ENCODE measurements at regions not wholly inside any gene's neighbourhood (a gene's known extent, or its start where the extent isn't known, plus 50 kb on each side); places are given as distances from the start of the nearest gene placed in this dataset.

DNA sequence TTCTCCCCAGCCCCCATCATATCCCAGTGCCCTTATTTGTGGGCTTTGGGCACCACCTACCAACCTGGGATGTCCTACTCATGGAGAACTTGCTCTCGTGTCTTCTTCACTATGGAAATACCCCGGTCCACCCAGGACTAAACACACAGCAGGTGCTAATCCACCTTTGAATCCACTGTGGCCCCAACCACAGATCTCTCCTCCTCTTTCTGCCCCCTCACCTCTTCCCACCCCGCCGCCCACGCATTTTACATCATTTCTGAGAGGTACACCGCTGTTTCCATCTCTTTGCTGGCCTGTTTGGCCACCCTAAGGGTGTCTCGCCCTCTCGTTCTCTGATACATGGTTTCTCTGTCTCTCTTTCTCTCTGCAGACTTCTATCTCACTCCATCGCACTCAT, 82.5 kb upstream of the CTNNBL1 start:
- H3K4me1 ChIP-seq (ENCODE audit: control insufficient read depth in 1 of 2, insufficient read depth in 2 of 2, low read length in 2 of 2): peaks cover 0 to 3% of the 10 kb centered on the region in 2 experiments
- H3K18ac ChIP-seq (ENCODE audit: low read length): no peak overlapping the region
- H2BK12ac ChIP-seq (ENCODE audit: low read length): no peak overlapping the region
- WGBS (ENCODE audit: extremely low coverage, insufficient coverage, insufficient read length): no CpG with 5 or more reads among the region's 9 CpGs
- DNase-seq: no peak
- no peak overlapping the region for H4K91ac ChIP-seq (ENCODE audit: low read depth, low read length)
- H2BK120ac ChIP-seq (ENCODE audit: insufficient read depth, low read length, poor library complexity): no peak overlapping the region
- no peak overlapping the region for H3K27ac ChIP-seq (ENCODE audit: low read depth, low read length)
- no peak overlapping the region for H3K23ac ChIP-seq (ENCODE audit: low read length)
- no peaks in the 10 kb centered on the region for H3K27me3 ChIP-seq (ENCODE audit: insufficient read depth, low read length)
- no peak overlapping the region for H3K4me3 ChIP-seq (ENCODE audit: low read depth, low read length)
- no peaks in the 10 kb centered on the region for H3K79me2 ChIP-seq (ENCODE audit: control insufficient read depth, insufficient read depth, low read length, poor library complexity)
- peaks cover 5% of the 10 kb centered on the region for H3K9me3 ChIP-seq (ENCODE audit: insufficient read depth, low read depth, low read length)
- no peak overlapping the region for H3K4me2 ChIP-seq (ENCODE audit: low read length)
- no peak overlapping the region for H3K9ac ChIP-seq (ENCODE audit: low read length)
- no peak overlapping the region for H4K8ac ChIP-seq (ENCODE audit: low read depth, low read length)
- H3K14ac ChIP-seq (ENCODE audit: low read length): no peak overlapping the region
- H3K79me1 ChIP-seq (ENCODE audit: low read length): no peaks in the 10 kb centered on the region
- H3K36me3 ChIP-seq (ENCODE audit: control insufficient read depth in 1 of 2, insufficient read depth in 2 of 2, low read length in 2 of 2): no peaks in the 10 kb centered on the region
- H3K4ac ChIP-seq (ENCODE audit: low read depth, low read length): no peak overlapping the region
- no peak overlapping the region for H2AK5ac ChIP-seq (ENCODE audit: low read length)
- H2AFZ ChIP-seq (ENCODE audit: insufficient read depth, low read length, poor library complexity): no peak overlapping the region
- no peak overlapping the region for H4K12ac ChIP-seq (ENCODE audit: low read depth, low read length)
- no peak overlapping the region for H2BK5ac ChIP-seq (ENCODE audit: low read depth, low read length, poor library complexity)

DNA sequence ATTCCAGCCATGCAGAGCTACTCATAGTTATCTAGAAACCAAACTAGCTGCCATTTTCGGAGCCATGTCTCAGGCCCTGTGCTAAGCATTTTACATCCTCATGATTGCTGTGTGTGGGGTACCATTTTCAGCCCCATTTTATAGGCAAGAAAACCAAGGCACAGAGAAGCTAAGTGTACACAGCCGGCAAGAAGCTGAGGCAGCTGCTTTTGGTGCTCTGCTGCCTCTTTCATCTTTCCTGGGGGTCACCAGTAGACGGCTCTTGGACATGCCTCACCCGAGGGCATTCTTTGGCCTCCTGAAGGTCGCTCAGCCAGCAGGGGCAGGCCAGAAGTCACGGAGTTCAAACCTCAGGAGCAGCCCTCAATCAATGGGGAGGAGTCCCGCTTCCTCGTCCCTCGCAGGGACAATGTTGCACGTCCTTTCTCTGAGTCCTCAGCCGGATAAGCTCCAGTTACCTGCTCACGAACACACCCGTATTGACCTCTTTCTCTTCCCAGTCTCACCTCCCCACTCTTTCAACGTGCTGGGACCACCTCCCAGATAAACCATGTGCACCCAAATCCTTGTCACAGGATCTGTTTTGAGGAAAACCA, 82.6 kb upstream of the BLCAP start:
- H3K79me2 ChIP-seq (ENCODE audit: control insufficient read depth, insufficient read depth, low read length, poor library complexity): no peaks in the 10 kb centered on the region
- H2BK120ac ChIP-seq (ENCODE audit: insufficient read depth, low read length, poor library complexity): no peak overlapping the region
- no peak overlapping the region for H2BK5ac ChIP-seq (ENCODE audit: low read depth, low read length, poor library complexity)
- H3K27me3 ChIP-seq (ENCODE audit: insufficient read depth, low read length): no peaks in the 10 kb centered on the region
- DNase-seq: no peak
- H4K8ac ChIP-seq (ENCODE audit: low read depth, low read length): no peak overlapping the region
- no peak overlapping the region for H3K4me3 ChIP-seq (ENCODE audit: low read depth, low read length)
- H3K36me3 ChIP-seq (ENCODE audit: control insufficient read depth in 1 of 2, insufficient read depth in 2 of 2, low read length in 2 of 2): no peaks in the 10 kb centered on the region
- H3K14ac ChIP-seq (ENCODE audit: low read length): no peak overlapping the region
- H3K9me3 ChIP-seq (ENCODE audit: insufficient read depth, low read depth, low read length): peaks cover 5% of the 10 kb centered on the region
- no peak overlapping the region for H3K23ac ChIP-seq (ENCODE audit: low read length)
- H2AK5ac ChIP-seq (ENCODE audit: low read length): no peak overlapping the region
- no peak overlapping the region for H3K4ac ChIP-seq (ENCODE audit: low read depth, low read length)
- H4K12ac ChIP-seq (ENCODE audit: low read depth, low read length): no peak overlapping the region
- H3K18ac ChIP-seq (ENCODE audit: low read length): no peak overlapping the region
- no CpG with 5 or more reads among the region's 14 CpGs for WGBS (ENCODE audit: extremely low coverage, insufficient coverage, insufficient read length)
- no peak overlapping the region for H3K9ac ChIP-seq (ENCODE audit: low read length)
- H3K79me1 ChIP-seq (ENCODE audit: low read length): no peaks in the 10 kb centered on the region
- no peak overlapping the region for H3K27ac ChIP-seq (ENCODE audit: low read depth, low read length)
- no peak overlapping the region for H2AFZ ChIP-seq (ENCODE audit: insufficient read depth, low read length, poor library complexity)
- H3K4me2 ChIP-seq (ENCODE audit: low read length): no peak overlapping the region
- H3K4me1 ChIP-seq (ENCODE audit: control insufficient read depth in 1 of 2, insufficient read depth in 2 of 2, low read length in 2 of 2): peaks cover 0 to 3% of the 10 kb centered on the region in 2 experiments
- no peak overlapping the region for H4K91ac ChIP-seq (ENCODE audit: low read depth, low read length)
- no peak overlapping the region for H2BK12ac ChIP-seq (ENCODE audit: low read length)

DNA sequence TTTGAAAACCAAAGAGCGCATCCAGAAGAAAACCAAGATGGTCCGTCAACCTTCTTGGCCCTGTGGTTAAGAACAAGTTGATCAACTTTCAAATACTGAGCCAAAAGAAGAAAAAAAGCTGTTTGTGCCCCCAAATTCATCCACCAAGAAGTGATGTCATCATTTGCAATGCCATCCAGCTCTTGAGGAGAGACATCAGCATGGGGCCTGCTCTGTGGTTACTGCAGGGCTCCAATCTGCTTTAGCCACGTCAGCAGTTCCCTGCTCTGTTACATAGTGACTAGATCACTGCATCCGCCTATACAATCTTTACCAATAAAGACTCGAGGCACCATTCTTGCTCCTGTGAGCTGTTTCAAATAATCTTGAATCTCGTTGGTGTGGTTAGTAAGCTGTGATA, 75.0 kb upstream of the BLCAP start:
- Histone ChIP-seq H2BK12ac (ENCODE audit: low read length) (no peak overlapping the region), H2BK5ac (ENCODE audit: low read depth, low read length, poor library complexity) (no peak overlapping the region), H3K18ac (ENCODE audit: low read length) (no peak overlapping the region), H3K27me3 (ENCODE audit: insufficient read depth, low read length) (no peaks in the 10 kb centered on the region), H2AFZ (ENCODE audit: insufficient read depth, low read length, poor library complexity) (no peak overlapping the region), H3K79me2 (ENCODE audit: control insufficient read depth, insufficient read depth, low read length, poor library complexity) (no peaks in the 10 kb centered on the region), H4K8ac (ENCODE audit: low read depth, low read length) (no peak overlapping the region), H2BK120ac (ENCODE audit: insufficient read depth, low read length, poor library complexity) (no peak overlapping the region), H3K4me2 (ENCODE audit: low read length) (no peak overlapping the region), H4K12ac (ENCODE audit: low read depth, low read length) (no peak overlapping the region), H3K23ac (ENCODE audit: low read length) (no peak overlapping the region), H3K9me3 (ENCODE audit: insufficient read depth, low read depth, low read length) (peaks cover 2% of the 10 kb centered on the region), H3K27ac (ENCODE audit: low read depth, low read length) (no peak overlapping the region), H3K36me3 (ENCODE audit: control insufficient read depth in 1 of 2, insufficient read depth in 2 of 2, low read length in 2 of 2) (no peaks in the 10 kb centered on the region), H4K91ac (ENCODE audit: low read depth, low read length) (no peak overlapping the region), H3K4me3 (ENCODE audit: low read depth, low read length) (no peak overlapping the region), H3K79me1 (ENCODE audit: low read length) (no peaks in the 10 kb centered on the region), H3K4me1 (ENCODE audit: control insufficient read depth in 1 of 2, insufficient read depth in 2 of 2, low read length in 2 of 2) (peaks cover 0 to 3% of the 10 kb centered on the region in 2 experiments), H3K14ac (ENCODE audit: low read length) (no peak overlapping the region), H3K9ac (ENCODE audit: low read length) (no peak overlapping the region), H2AK5ac (ENCODE audit: low read length) (no peak overlapping the region), H3K4ac (ENCODE audit: low read depth, low read length) (no peak overlapping the region)
- DNase-seq: no peak
- no CpG with 5 or more reads among the region's 6 CpGs for WGBS (ENCODE audit: extremely low coverage, insufficient coverage, insufficient read length)

DNA sequence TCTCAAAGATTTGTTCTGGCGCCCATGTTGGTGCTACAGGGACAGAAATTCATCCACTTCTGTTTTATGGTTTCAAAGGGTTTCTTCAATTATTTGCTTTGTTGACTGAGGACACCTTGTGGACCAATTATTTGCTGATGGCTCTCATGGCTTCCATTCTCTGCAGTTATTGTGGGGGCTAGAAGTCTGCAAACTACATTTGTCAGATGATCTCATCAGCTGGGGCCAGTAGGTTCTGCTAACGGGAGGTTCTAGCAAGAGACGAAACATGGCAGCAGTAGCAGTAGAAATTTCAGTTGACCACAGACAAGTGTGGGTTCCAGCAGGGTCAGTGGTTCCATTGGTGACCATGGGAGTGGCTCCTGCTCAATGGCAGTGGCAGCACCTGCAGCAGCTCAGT, 72.8 kb upstream of the BLCAP start:
- no peak overlapping the region for H2BK5ac ChIP-seq (ENCODE audit: low read depth, low read length, poor library complexity)
- H3K9me3 ChIP-seq (ENCODE audit: insufficient read depth, low read depth, low read length): peaks cover 2% of the 10 kb centered on the region
- no peak overlapping the region for H3K23ac ChIP-seq (ENCODE audit: low read length)
- no peak overlapping the region for H3K18ac ChIP-seq (ENCODE audit: low read length)
- H3K4me3 ChIP-seq (ENCODE audit: low read depth, low read length): peak overlapping the region; percentile 48
- no CpG with 5 or more reads among the region's 3 CpGs for WGBS (ENCODE audit: extremely low coverage, insufficient coverage, insufficient read length)
- H3K36me3 ChIP-seq (ENCODE audit: control insufficient read depth in 1 of 2, insufficient read depth in 2 of 2, low read length in 2 of 2): no peaks in the 10 kb centered on the region
- H3K27ac ChIP-seq (ENCODE audit: low read depth, low read length): no peak overlapping the region
- no peak overlapping the region for H2AK5ac ChIP-seq (ENCODE audit: low read length)
- no peak overlapping the region for H3K14ac ChIP-seq (ENCODE audit: low read length)
- no peak overlapping the region for H3K9ac ChIP-seq (ENCODE audit: low read length)
- no peak for DNase-seq
- no peak overlapping the region for H4K12ac ChIP-seq (ENCODE audit: low read depth, low read length)
- H3K79me2 ChIP-seq (ENCODE audit: control insufficient read depth, insufficient read depth, low read length, poor library complexity): no peaks in the 10 kb centered on the region
- no peaks in the 10 kb centered on the region for H3K27me3 ChIP-seq (ENCODE audit: insufficient read depth, low read length)
- no peak overlapping the region for H3K4ac ChIP-seq (ENCODE audit: low read depth, low read length)
- H2BK120ac ChIP-seq (ENCODE audit: insufficient read depth, low read length, poor library complexity): no peak overlapping the region
- no peak overlapping the region for H3K4me2 ChIP-seq (ENCODE audit: low read length)
- H2BK12ac ChIP-seq (ENCODE audit: low read length): no peak overlapping the region
- H3K4me1 ChIP-seq (ENCODE audit: control insufficient read depth in 1 of 2, insufficient read depth in 2 of 2, low read length in 2 of 2): peaks cover 0 to 3% of the 10 kb centered on the region in 2 experiments
- H3K79me1 ChIP-seq (ENCODE audit: low read length): no peaks in the 10 kb centered on the region
- H2AFZ ChIP-seq (ENCODE audit: insufficient read depth, low read length, poor library complexity): no peak overlapping the region
- no peak overlapping the region for H4K91ac ChIP-seq (ENCODE audit: low read depth, low read length)
- H4K8ac ChIP-seq (ENCODE audit: low read depth, low read length): no peak overlapping the region

Data from trophoblast cell (in vitro differentiated cells and primary cell).